Ectodermal cell (in vitro differentiated cells): ENCODE measurements at regions not wholly inside any gene's neighbourhood (a gene's known extent, or its start where the extent isn't known, plus 50 kb on each side); places are given as distances from the start of the nearest gene placed in this dataset.

Experiments used
- H3K27ac ChIP-seq: 2 replicates; pipeline ENCODE4 v1.7.0; 2013; ENCODE audit warnings: mild to moderate bottlenecking, low read depth, low read length; ENCODE audit not compliant: insufficient read depth, poor library complexity, severe bottlenecking
- H3K27me3 ChIP-seq: 2 replicates; pipeline ENCODE4 v1.7.0; 2013; ENCODE audit warnings: mild to moderate bottlenecking, low read length; ENCODE audit not compliant: insufficient read depth, control insufficient read depth, poor library complexity, severe bottlenecking
- H3K36me3 ChIP-seq: one replicate; pipeline ENCODE4 v1.7.0; 2013; ENCODE audit warnings: low read length; ENCODE audit not compliant: control insufficient read depth, insufficient read depth
- H3K4me1 ChIP-seq: one replicate; pipeline ENCODE4 v1.7.0; 2013; ENCODE audit warnings: low read length; ENCODE audit not compliant: control insufficient read depth, insufficient read depth
- H3K4me3 ChIP-seq: 2 replicates; pipeline ENCODE4 v1.7.0; 2013; ENCODE audit warnings: low read depth, low read length, control low read depth; ENCODE audit not compliant: insufficient read depth
- H3K9me3 ChIP-seq: 2 replicates; pipeline ENCODE4 v1.7.0; 2013; ENCODE audit warnings: mild to moderate bottlenecking, low read length, moderate library complexity; ENCODE audit not compliant: control insufficient read depth
- WGBS, 2 experiments: methylation state at CpG; one replicate each; pipeline ENCODE4 v1.1.7; 2013; ENCODE audit warnings: missing lambda C conversion rate in 2 of 2; 5-methylcytosine and 5-hydroxymethylcytosine counted together

DNA sequence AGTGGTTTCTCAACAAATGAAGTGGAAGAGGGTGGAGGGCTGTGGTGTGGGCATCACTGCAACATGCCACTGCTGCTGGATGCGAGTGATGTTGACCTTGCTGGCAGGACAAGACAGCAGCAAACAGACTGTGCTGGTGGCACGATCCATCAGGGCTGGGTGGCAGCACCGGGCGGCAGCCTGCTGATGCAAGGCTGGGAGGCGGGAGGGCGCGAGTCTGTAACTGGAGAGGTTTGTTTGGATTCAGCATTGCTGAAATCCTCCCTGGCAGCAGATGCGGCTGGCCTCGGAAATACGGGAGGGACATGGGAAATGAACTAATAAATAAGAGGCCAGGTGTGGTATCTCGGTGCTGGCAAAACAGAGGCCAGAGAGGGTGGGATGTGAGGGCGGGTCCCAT, 224.2 kb downstream of the ENGASE start:
- 87 to 94% methylated on average over 12 of the region's 12 CpGs for WGBS, 2 experiments
- Histone ChIP-seq H3K4me3 (no peak overlapping the region), H3K27ac (no peak overlapping the region), H3K36me3 (no peaks in the 10 kb centered on the region), H3K27me3 (peaks cover 4% of the 10 kb centered on the region), H3K4me1 (no peaks in the 10 kb centered on the region), H3K9me3 (no peaks in the 10 kb centered on the region)

DNA sequence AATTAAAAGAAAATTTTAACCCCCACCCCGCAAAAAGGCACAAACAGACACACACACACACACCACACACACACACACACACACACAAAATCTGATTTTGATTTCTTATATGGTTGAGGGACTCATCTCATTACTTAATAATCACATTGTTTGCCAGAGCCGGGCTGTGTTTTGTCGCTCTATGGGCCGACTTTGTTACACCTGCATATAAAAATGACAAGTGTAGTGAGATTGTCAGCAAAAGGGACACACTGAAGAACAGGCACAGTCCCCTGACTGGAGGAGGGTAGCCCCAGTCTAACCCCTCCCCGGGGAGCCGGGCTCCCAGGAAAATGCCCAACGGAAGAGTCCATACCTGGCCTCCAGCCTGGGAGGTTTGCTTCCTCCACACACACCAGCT, 221.6 kb downstream of the ENGASE start:
- WGBS, 2 experiments = 89 to 94% methylated on average over 7 of the region's 7 CpGs
- H3K27me3 ChIP-seq = peaks cover 4% of the 10 kb centered on the region
- H3K9me3 ChIP-seq = no peaks in the 10 kb centered on the region
- no peaks in the 10 kb centered on the region for H3K36me3 ChIP-seq
- no peak overlapping the region for H3K27ac ChIP-seq
- H3K4me3 ChIP-seq = no peak overlapping the region
- H3K4me1 ChIP-seq = no peaks in the 10 kb centered on the region

DNA sequence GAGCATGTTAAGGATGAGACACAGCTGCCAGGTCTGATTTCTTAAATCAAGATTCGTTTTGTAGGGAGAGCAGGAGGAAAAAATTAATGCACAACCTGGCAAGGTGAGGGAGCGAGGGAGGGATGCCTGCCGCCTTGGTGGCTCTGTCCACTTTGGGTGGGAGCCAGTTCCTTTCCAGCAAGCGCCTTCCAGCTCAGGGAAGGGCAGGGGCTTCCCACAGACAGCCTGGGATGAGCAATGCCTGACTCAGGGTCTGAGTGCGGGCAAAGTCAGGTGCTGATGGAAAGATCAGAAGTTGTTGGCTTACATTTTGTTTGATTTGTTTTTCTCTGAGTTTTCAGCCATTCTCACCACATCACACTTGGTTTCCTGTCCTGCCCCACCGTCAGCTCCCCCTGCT, 220.7 kb downstream of the ENGASE start:
- Histone ChIP-seq H3K9me3 (no peaks in the 10 kb centered on the region), H3K4me1 (peaks cover 4% of the 10 kb centered on the region), H3K36me3 (no peaks in the 10 kb centered on the region), H3K4me3 (no peak overlapping the region), H3K27me3 (peaks cover 4% of the 10 kb centered on the region), H3K27ac (no peak overlapping the region)
- 79 to 83% methylated on average over 6 of the region's 6 CpGs for WGBS, 2 experiments

DNA sequence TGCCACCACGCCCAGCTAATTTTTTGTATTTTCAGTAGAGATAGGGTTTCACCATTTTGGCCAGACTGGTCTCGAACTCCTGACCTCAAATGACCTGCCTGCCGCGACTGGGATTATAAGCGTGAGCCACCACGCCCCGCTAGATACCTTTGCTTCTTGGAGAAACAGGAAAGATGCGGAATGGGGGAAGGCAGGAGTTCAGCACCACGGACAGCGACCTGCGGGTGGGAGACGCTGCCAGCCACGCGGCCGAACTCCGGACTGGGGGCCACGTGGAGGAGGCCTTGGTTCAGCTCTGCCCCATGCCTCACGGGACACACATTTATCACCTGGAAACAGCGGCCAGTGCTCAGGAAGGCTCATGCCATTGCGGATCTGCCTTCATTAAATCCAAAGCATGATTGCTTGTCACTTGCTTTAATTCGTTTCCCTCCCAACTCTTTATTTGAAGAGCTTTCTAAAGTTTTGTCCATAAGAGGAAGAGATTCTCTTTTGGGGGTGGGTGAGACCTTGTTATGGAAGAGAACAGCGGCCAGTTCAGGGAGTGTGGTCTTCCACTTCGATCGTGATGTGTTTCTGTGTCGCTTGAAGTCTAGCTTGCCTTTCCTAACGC, 219.9 kb downstream of the ENGASE start:
- no peaks in the 10 kb centered on the region for H3K36me3 ChIP-seq
- H3K4me1 ChIP-seq = peaks cover 4% of the 10 kb centered on the region
- H3K4me3 ChIP-seq = no peak overlapping the region
- no peaks in the 10 kb centered on the region for H3K9me3 ChIP-seq
- H3K27me3 ChIP-seq = peaks cover 4% of the 10 kb centered on the region
- WGBS, 2 experiments = 27 to 31% methylated on average over 26 of the region's 26 CpGs
- no peak overlapping the region for H3K27ac ChIP-seq

DNA sequence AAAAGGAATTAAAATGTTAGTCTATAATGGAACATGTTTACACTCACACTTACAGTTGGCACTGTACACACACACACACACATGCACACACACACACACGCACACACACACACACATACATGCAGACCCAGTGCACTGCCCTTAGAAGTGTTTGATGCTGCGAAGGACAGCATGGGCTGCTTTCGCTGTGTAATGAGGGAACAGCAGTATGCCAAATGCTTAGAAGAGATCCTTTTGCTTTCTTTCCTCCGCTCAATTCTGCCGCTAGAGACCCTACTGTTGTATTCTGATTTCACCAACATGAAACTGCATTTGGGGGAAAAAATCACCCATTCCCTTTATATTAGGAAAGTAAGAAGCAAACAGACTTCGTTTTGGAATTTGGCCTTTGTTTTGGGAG, 217.9 kb downstream of the ENGASE start:
- no peak overlapping the region for H3K27ac ChIP-seq
- H3K9me3 ChIP-seq = no peaks in the 10 kb centered on the region
- no peaks in the 10 kb centered on the region for H3K36me3 ChIP-seq
- H3K4me1 ChIP-seq = peaks cover 4% of the 10 kb centered on the region
- H3K27me3 ChIP-seq = peaks cover 4% of the 10 kb centered on the region
- WGBS, 2 experiments = 68 to 78% methylated on average over 5 to 6 of the region's 6 CpGs
- H3K4me3 ChIP-seq = no peak overlapping the region

DNA sequence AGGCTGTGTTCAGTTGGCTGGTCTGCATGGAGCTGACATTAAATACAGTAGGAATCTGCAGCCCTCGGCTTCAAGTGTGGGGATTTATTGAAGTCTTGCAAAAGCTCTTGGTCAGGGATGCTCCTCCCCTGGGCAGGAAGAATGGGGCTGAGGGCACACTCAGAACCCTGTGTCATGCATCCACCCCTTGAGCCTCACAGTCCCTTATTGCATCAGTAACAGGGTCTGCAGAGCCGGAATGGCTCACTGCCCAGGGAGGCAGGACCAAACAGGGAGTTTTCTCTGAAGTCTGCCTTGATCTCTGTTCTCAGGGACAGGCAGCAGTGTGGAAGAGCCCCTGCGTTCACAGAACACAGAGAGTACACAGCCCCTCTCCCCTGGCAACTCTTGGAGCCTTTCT, 216.8 kb downstream of the ENGASE start:
- WGBS, 2 experiments = 78 to 79% methylated on average over 3 of the region's 3 CpGs
- Histone ChIP-seq H3K27ac (no peak overlapping the region), H3K9me3 (no peaks in the 10 kb centered on the region), H3K36me3 (no peaks in the 10 kb centered on the region), H3K27me3 (peaks cover under 1% of the 10 kb centered on the region), H3K4me1 (peaks cover 12% of the 10 kb centered on the region), H3K4me3 (no peak overlapping the region)

DNA sequence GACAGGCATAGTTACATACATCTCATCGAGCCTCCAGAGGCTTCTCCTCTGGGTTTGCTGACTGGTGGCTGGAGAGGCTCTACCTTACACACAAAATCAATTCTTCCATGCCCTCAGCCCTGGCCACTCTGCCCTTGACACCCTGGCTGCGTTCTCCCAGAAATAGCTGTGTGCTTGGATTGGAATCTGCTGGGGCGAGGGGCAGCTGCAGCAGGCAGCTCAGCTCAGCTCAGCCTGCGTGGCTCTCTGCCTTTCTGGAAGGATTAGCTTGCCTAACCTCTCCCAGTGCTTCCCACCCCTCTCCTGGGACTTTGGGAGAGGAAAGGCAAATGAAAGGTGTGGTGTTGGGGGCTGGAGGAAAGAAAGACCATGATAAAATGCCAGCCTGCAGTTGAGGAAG, 216.1 kb downstream of the ENGASE start:
- Histone ChIP-seq H3K27ac (no peak overlapping the region), H3K4me1 (peaks cover 15% of the 10 kb centered on the region), H3K27me3 (no peaks in the 10 kb centered on the region), H3K4me3 (no peak overlapping the region), H3K36me3 (no peaks in the 10 kb centered on the region), H3K9me3 (no peaks in the 10 kb centered on the region)
- WGBS, 2 experiments = 72 to 80% methylated on average over 4 of the region's 4 CpGs

DNA sequence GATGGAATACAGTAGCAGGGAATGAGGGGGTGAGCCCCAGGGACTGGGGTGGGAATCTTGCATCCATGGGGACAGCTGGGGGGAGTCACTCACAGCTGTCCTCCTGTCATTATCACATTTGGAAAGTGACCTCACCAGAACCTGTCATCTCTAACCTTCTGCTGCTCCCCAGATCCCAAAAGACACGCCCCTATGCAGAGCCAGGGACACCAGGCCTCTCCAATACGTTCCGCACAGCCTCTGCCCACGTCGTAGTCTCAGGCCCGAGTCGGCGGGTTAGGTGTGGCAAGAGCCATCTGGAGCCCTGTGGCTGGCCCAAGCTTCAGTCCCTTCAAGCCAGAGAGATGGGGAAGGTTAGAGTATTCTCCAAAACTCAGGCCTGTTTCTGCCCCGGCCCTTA, 214.3 kb downstream of the ENGASE start:
- 93 to 96% methylated on average over 9 of the region's 9 CpGs for WGBS, 2 experiments
- no peaks in the 10 kb centered on the region for H3K27me3 ChIP-seq

DNA sequence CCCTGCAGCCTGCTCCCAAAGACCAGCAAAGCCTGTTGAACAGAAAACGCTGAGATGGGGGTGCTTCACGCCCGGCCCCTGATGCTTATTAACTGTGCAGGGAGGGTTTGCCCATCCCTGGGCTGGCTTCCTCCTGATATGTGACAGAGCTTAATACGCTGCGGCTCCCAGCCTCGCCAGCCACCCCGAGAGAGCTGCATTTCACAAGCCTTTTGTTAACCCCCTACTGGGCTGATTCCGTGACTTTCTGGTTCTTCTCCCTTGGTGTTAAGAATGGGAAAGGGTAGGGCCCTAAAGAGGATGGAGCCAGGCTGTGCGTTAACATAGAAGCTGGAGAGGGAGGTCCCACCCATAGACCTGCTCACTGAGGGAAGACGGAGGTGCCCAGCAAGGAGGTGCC, 211.8 kb downstream of the ENGASE start:
- Histone ChIP-seq H3K27ac (no peak overlapping the region), H3K27me3 (no peaks in the 10 kb centered on the region), H3K4me3 (no peak overlapping the region), H3K9me3 (no peaks in the 10 kb centered on the region), H3K4me1 (peaks cover 15% of the 10 kb centered on the region), H3K36me3 (no peaks in the 10 kb centered on the region)
- 48 to 55% methylated on average over 10 of the region's 10 CpGs for WGBS, 2 experiments

More for the DNA sequence above, 214.3 kb downstream of the ENGASE start:
- Histone ChIP-seq H3K9me3 (no peaks in the 10 kb centered on the region), H3K27ac (no peak overlapping the region), H3K4me3 (no peak overlapping the region), H3K36me3 (no peaks in the 10 kb centered on the region), H3K4me1 (peaks cover 15% of the 10 kb centered on the region)

DNA sequence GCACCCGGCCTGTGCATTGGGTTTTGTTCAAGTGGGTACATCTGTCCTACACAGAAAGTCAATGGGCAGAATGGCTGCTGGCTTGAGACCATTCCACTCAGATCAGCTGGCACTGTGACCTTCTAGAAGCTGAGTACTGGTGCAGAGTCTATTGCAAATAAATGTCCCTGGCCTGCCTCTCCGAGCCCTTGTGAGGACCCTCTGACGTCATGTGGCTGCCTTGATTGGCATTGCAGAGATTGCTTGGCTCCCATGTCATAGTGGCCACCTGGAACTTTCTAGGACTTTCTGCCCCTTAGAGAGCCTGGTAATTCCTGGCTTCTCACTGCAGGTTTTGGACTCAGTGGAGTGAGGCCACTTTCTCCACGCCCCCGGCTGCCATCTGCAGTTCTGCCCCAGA, 211.3 kb downstream of the ENGASE start:
- Histone ChIP-seq H3K27me3 (no peaks in the 10 kb centered on the region), H3K4me1 (peaks cover 15% of the 10 kb centered on the region), H3K4me3 (no peak overlapping the region), H3K9me3 (no peaks in the 10 kb centered on the region), H3K36me3 (no peaks in the 10 kb centered on the region), H3K27ac (no peak overlapping the region)
- WGBS, 2 experiments = 82 to 87% methylated on average over 5 of the region's 5 CpGs

DNA sequence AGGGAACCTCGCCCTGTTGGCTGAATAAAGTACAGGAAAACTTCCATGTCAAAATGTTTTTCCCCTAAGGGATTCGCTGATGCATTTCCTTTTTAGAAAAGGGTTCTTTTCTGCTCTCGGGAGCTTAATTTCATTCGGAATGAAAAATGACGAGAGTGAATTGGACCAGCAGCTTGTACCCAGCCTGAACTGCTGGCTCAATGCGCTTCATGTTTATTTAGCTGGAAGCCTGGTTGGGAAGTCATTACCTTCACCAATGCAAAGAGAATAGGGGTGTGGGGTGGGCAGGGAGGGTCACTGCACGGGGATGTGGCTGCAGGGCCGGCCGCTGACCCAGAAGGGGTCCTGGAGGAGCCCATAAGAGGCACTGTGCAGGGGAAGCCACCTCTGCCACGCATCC, 207.7 kb downstream of the ENGASE start:
- Histone ChIP-seq H3K4me3 (no peak overlapping the region), H3K36me3 (no peaks in the 10 kb centered on the region), H3K27me3 (no peaks in the 10 kb centered on the region), H3K27ac (no peak overlapping the region), H3K9me3 (no peaks in the 10 kb centered on the region), H3K4me1 (peaks cover 13% of the 10 kb centered on the region)
- WGBS, 2 experiments = 88 to 91% methylated on average over 10 of the region's 10 CpGs
